Naive thymus-derived CD4-positive, alpha-beta T cell (primary cell): ENCODE measurements at regions not wholly inside any gene's neighbourhood (a gene's known extent, or its start where the extent isn't known, plus 50 kb on each side); places are given as distances from the start of the nearest gene placed in this dataset.
"Not testable (repeated sequence)": the region's sequence is repeated elsewhere in the genome, so short reads cannot be mapped to it uniquely, and the experiment has no call there.

Source experiments
- ATAC-seq: fragments of 150-1000 bp; cut with Tn5 transposase; 2 replicates; pipeline ENCODE4 v1.10.0; 2021; ENCODE audit warnings: mild to moderate bottlenecking, moderate library complexity
- CTCF ChIA-PET: fragments of 350-600 bp; sonication (Branson Sonifier 250); formaldehyde crosslinking; loops from one replicate; lab custom pipeline; 2021; ENCODE audit warnings: antibody characterized with exemption; lab: Charles Lee
- POLR2A ChIA-PET: fragments of 350-600 bp; sonication (Branson Sonifier 250); formaldehyde crosslinking; loops from one replicate; lab custom pipeline; 2021; ENCODE audit warnings: antibody characterized with exemption, inconsistent platforms; lab: Charles Lee
- DNase-seq, 9 donors: peaks; one replicate each; pipeline versions ENCODE4 v3.0.0 to v3.0.0-alpha.2; 2020 to 2022; ENCODE audit warnings: mixed read lengths in 1 of 9
- H3K27ac ChIP-seq: one replicate; pipeline ENCODE4 v1.7.0; 2013; ENCODE audit warnings: mild to moderate bottlenecking, low read depth, low read length, moderate library complexity
- H3K27me3 ChIP-seq, 2 donors: one replicate each; pipeline ENCODE4 v1.7.0; 2013; ENCODE audit warnings: low read length in 2 of 2, mild to moderate bottlenecking in 2 of 2, moderate library complexity in 2 of 2; ENCODE audit not compliant: control insufficient read depth in 2 of 2, insufficient read depth in 2 of 2
- H3K36me3 ChIP-seq, 3 experiments: 1 replicate in 2 of 3; 2 replicates in 1 of 3; pipeline ENCODE4 v1.7.0; 2013; ENCODE audit warnings: low read length in 3 of 3, mild to moderate bottlenecking in 3 of 3, moderate library complexity in 1 of 3; ENCODE audit not compliant: insufficient read depth in 3 of 3, control insufficient read depth in 2 of 3
- H3K4me1 ChIP-seq, 2 donors: one replicate each; pipeline ENCODE4 v1.7.0; 2013; ENCODE audit warnings: low read length in 2 of 2, mild to moderate bottlenecking in 2 of 2, moderate library complexity in 1 of 2; ENCODE audit not compliant: control insufficient read depth in 2 of 2, insufficient read depth in 2 of 2
- H3K4me3 ChIP-seq: 2 replicates; pipeline ENCODE4 v1.7.0; 2013; ENCODE audit warnings: mild to moderate bottlenecking, low read length
- H3K9me3 ChIP-seq, 3 experiments: 1 replicate in 2 of 3; 2 replicates in 1 of 3; pipeline ENCODE4 v1.7.0; 2013; ENCODE audit warnings: low read length in 3 of 3; ENCODE audit not compliant: control insufficient read depth in 2 of 3
- H3K27ac Mint-ChIP-seq, 9 donors: one replicate each; pipeline ENCODE4 v1.8.0; 2020 to 2022; ENCODE audit warnings: mixed read lengths in 9 of 9, mild to moderate bottlenecking in 8 of 9, moderate library complexity in 5 of 9, inconsistent platforms in 2 of 9
- H3K27me3 Mint-ChIP-seq, 5 donors: one replicate each; pipeline ENCODE4 v1.8.0; 2021 to 2022; ENCODE audit warnings: mixed read lengths in 5 of 5, mild to moderate bottlenecking in 1 of 5
- H3K36me3 Mint-ChIP-seq, 5 donors: one replicate each; pipeline ENCODE4 v1.8.0; 2020 to 2022; ENCODE audit warnings: mixed read lengths in 5 of 5, mild to moderate bottlenecking in 3 of 5, inconsistent platforms in 1 of 5
- H3K4me1 Mint-ChIP-seq, 7 donors: one replicate each; pipeline ENCODE4 v1.8.0; 2020 to 2022; ENCODE audit warnings: mixed read lengths in 7 of 7, mild to moderate bottlenecking in 3 of 7, inconsistent platforms in 1 of 7
- H3K4me3 Mint-ChIP-seq, 10 donors: one replicate each; pipeline ENCODE4 v1.8.0; 2020 to 2022; ENCODE audit warnings: mild to moderate bottlenecking in 10 of 10, mixed read lengths in 10 of 10, moderate library complexity in 6 of 10, inconsistent platforms in 2 of 10
- H3K9me3 Mint-ChIP-seq, 11 donors: one replicate each; pipeline ENCODE4 v1.8.0; 2020 to 2022; ENCODE audit warnings: mixed read lengths in 11 of 11, mild to moderate bottlenecking in 4 of 11, inconsistent platforms in 1 of 11, moderate library complexity in 1 of 11
- intact Hi-C, 2 donors: fragments of 100-400 bp; cut with micrococcal nuclease; formaldehyde crosslinking; loops; one replicate each; pipeline ENCODE4 v1.15.1; 2023

- H3K4me3 Mint-ChIP-seq: peak overlapping the region; percentile 4 to 89 (median 78)
- Histone ChIP-seq H3K9me3 (peaks cover 0 to 5% (median 0%) of the 10 kb centered on the region in 3 experiments), H3K27me3 (no peaks in the 10 kb centered on the region), H3K4me1 (peaks cover 12 to 27% of the 10 kb centered on the region in 2 donors), H3K27ac (peak overlapping the region; percentile 88), H3K4me3 (peak overlapping the region; percentile 14), H3K36me3 (no peaks in the 10 kb centered on the region)
- peaks cover 20 to 66% (median 47%) of the 10 kb centered on the region in 7 donors for H3K4me1 Mint-ChIP-seq
- ATAC-seq (peak; percentile 88), DNase-seq (peak in 7 of 9 donors; percentile 26 to 72 (median 57))
- ChIA-PET CTCF (interaction anchor here (1.1 to 1.4 kb wide), 2 partner anchors 10 to 121 kb away, joined by 3 to 7 read pairs; no protein-coding TSS in a partner anchor), POLR2A (interaction anchor here (0.6 to 2.7 kb wide), 4 partner anchors 11 to 248 kb away, joined by 3 to 30 read pairs (median 4); no protein-coding TSS in a partner anchor)
- H3K27ac Mint-ChIP-seq: peak overlapping the region in 8 of 9 donors; percentile 95 to 100 (median 98)
- peaks cover 0 to 36% (median 12%) of the 10 kb centered on the region in 11 donors for H3K9me3 Mint-ChIP-seq
- intact Hi-C loops: loop anchor here (1.0 to 2.0 kb wide), 13 partner anchors 7 to 354 kb away; partner anchors contain the start of gene TAB2 (in 1 of the 2)
- peaks cover 2 to 44% (median 15%) of the 10 kb centered on the region in 5 donors for H3K36me3 Mint-ChIP-seq
- no peaks in the 10 kb centered on the region for H3K27me3 Mint-ChIP-seq
Measured at GRCh38 chr6:149140910-149141290, 176.6 kb upstream of the TAB2 start.

DNA sequence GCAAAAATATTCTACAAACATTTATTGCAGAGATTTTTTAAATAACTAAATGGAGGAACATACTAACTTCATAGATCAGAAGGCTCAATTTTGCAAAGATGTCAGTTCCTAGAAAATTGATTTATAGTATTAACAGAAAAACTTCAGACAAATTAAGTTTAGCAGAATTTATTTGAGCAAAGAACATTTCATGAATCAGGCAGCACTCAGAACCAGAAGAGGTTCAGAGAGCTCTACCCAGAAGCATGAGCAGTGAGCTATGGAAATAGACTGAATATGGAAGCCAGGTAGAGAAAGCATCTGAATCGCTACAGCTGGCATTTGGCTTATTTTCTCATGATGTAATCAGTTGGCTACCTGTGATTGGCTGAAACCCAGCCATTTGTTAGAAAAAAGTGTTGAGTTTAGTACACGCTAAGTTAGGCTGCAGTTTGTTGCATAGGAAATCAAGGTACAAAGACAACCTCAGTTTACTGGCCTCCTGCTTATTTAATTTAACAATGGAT lies 174.5 kb upstream of the TAB2 start:
- DNase-seq (no peak), ATAC-seq (no peak)
- POLR2A ChIA-PET: interaction anchor here (0.9 to 1.0 kb wide), 2 partner anchors 45 to 90 kb away, joined by 3 read pairs; no protein-coding TSS in a partner anchor
- Histone ChIP-seq H3K9me3 (peaks cover 0 to 5% (median 0%) of the 10 kb centered on the region in 3 experiments), H3K4me3 (peak overlapping the region; percentile 25), H3K4me1 (peaks cover 26 to 41% of the 10 kb centered on the region in 2 donors), H3K27me3 (no peaks in the 10 kb centered on the region), H3K27ac (no peak overlapping the region), H3K36me3 (no peaks in the 10 kb centered on the region)
- H3K27me3 Mint-ChIP-seq: no peaks in the 10 kb centered on the region
- H3K4me1 Mint-ChIP-seq: peaks cover 36 to 75% (median 60%) of the 10 kb centered on the region in 7 donors
- H3K27ac Mint-ChIP-seq: peak overlapping the region in 4 of 9 donors; percentile 9 to 67 (median 48)
- H3K4me3 Mint-ChIP-seq: no peak overlapping the region
- CTCF ChIA-PET: no interaction called here
- H3K9me3 Mint-ChIP-seq: peaks cover 0 to 36% (median 16%) of the 10 kb centered on the region in 11 donors
- H3K36me3 Mint-ChIP-seq: peaks cover 5 to 52% (median 18%) of the 10 kb centered on the region in 5 donors
- intact Hi-C loops: no loop called here

DNA sequence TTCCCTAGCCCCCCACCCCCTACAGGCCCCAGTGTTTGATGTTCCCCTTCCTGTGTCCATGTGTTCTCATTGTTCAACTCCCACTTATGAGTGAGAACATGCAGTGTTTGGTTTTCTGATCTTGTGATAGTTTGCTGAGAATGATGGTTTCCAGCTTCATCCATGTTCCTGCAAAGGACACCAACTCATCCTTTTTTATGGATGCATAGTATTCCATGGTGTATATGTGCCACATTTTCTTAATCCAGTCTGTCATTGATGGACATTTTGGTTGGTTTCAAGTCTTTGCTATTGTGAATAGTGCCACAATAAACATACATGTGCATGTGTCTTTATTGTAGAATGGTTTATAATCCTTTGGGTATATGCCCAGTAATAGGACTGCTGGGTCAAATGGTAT lies 171.7 kb upstream of the TAB2 start:
- H3K36me3 ChIP-seq, H3K27me3 ChIP-seq, DNase-seq, POLR2A ChIA-PET, ATAC-seq, H3K27ac ChIP-seq, H3K4me3 ChIP-seq, H3K9me3 ChIP-seq, H3K27me3 Mint-ChIP-seq, CTCF ChIA-PET: not testable (repeated sequence)
- H3K4me1 ChIP-seq: peaks cover 29 to 33% of the 10 kb centered on the region in 2 donors
- Mint-ChIP-seq H3K4me1 (peaks cover 40 to 79% (median 56%) of the 10 kb centered on the region in 7 donors), H3K9me3 (peaks cover 6 to 38% (median 22%) of the 10 kb centered on the region in 11 donors), H3K36me3 (peaks cover 13 to 65% (median 25%) of the 10 kb centered on the region in 5 donors), H3K4me3 (peak overlapping the region in 2 of 10 donors; percentile 39 to 79), H3K27ac (peak overlapping the region in 6 of 9 donors; percentile 36 to 97 (median 88))
- intact Hi-C loops: loop anchor here in 1 of 2 donors (2.0 to 5.0 kb wide), 2 partner anchors 17 to 42 kb away; no protein-coding TSS in a partner anchor

- Mint-ChIP-seq H3K4me3 (peak overlapping the region in 7 of 10 donors; percentile 7 to 54 (median 19)), H3K36me3 (peaks cover 13 to 72% (median 20%) of the 10 kb centered on the region in 5 donors), H3K27me3 (no peaks in the 10 kb centered on the region), H3K27ac (peak overlapping the region in 7 of 9 donors; percentile 18 to 97 (median 87)), H3K4me1 (peaks cover 33 to 81% (median 48%) of the 10 kb centered on the region in 7 donors), H3K9me3 (peaks cover 6 to 30% (median 18%) of the 10 kb centered on the region in 11 donors)
- DNase-seq (no peak), ATAC-seq (no peak)
- ChIA-PET POLR2A (interaction anchor here (0.9 to 1.0 kb wide), 3 partner anchors 8 to 170 kb away, joined by 3 to 4 read pairs (median 3); partner anchors contain the start of gene TAB2), CTCF (interaction anchor here (0.6 kb wide), 1 partner anchor 75 kb away, joined by 3 read pairs; no protein-coding TSS in a partner anchor)
- peak overlapping the region; percentile 29 for H3K27ac ChIP-seq
- intact Hi-C loops: loop anchor here in 1 of 2 donors (2.0 to 5.0 kb wide), 2 partner anchors 18 to 40 kb away; no protein-coding TSS in a partner anchor
- peaks cover 0 to 5% (median 0%) of the 10 kb centered on the region in 3 experiments for H3K9me3 ChIP-seq
- no peaks in the 10 kb centered on the region for H3K27me3 ChIP-seq
- peaks cover 26 to 29% of the 10 kb centered on the region in 2 donors for H3K4me1 ChIP-seq
- H3K36me3 ChIP-seq: no peaks in the 10 kb centered on the region
- no peak overlapping the region for H3K4me3 ChIP-seq
Measured at GRCh38 chr6:149147195-149147594, 170.3 kb upstream of the TAB2 start.

GRCh38 chr6:149147938-149148718 lies 169.4 kb upstream of the TAB2 start:
- peak overlapping the region; percentile 80 to 97 (median 85) for H3K27ac Mint-ChIP-seq
- H3K27me3 Mint-ChIP-seq: no peaks in the 10 kb centered on the region
- peak overlapping the region; percentile 64 for H3K27ac ChIP-seq
- H3K9me3 ChIP-seq: peaks cover 0 to under 1% (median 0%) of the 10 kb centered on the region in 3 experiments
- H3K4me3 ChIP-seq: no peak overlapping the region
- no peaks in the 10 kb centered on the region for H3K27me3 ChIP-seq
- H3K4me1 Mint-ChIP-seq: peaks cover 35 to 88% (median 55%) of the 10 kb centered on the region in 7 donors
- ATAC-seq (peak; percentile 91), DNase-seq (peak in 7 of 9 donors; percentile 31 to 82 (median 56))
- CTCF ChIA-PET: interaction anchor here (0.6 kb wide), 1 partner anchor 75 kb away, joined by 3 read pairs; no protein-coding TSS in a partner anchor
- POLR2A ChIA-PET: interaction anchor here (0.5 to 1.2 kb wide), 8 partner anchors 8 to 346 kb away, joined by 3 to 7 read pairs (median 4); partner anchors contain the start of gene TAB2
- peaks cover 13 to 69% (median 17%) of the 10 kb centered on the region in 5 donors for H3K36me3 Mint-ChIP-seq
- no peaks in the 10 kb centered on the region for H3K36me3 ChIP-seq
- intact Hi-C loops: loop anchor here (1.0 to 5.0 kb wide), 6 partner anchors 8 to 85 kb away; no protein-coding TSS in a partner anchor
- H3K4me3 Mint-ChIP-seq: peak overlapping the region in 7 of 10 donors; percentile 7 to 69 (median 54)
- peaks cover 26 to 29% of the 10 kb centered on the region in 2 donors for H3K4me1 ChIP-seq
- peaks cover 5 to 27% (median 14%) of the 10 kb centered on the region in 11 donors for H3K9me3 Mint-ChIP-seq

- no peaks in the 10 kb centered on the region for H3K36me3 ChIP-seq
- POLR2A ChIA-PET: interaction anchor here (0.7 kb wide), 1 partner anchor 33 kb away, joined by 4 read pairs; no protein-coding TSS in a partner anchor
- no peak for DNase-seq
- no peak overlapping the region for H3K27ac ChIP-seq
- no peak for ATAC-seq
- Mint-ChIP-seq H3K4me3 (no peak overlapping the region), H3K27ac (peak overlapping the region in 6 of 9 donors; percentile 85 to 97 (median 88)), H3K27me3 (no peaks in the 10 kb centered on the region), H3K9me3 (peaks cover 4 to 28% (median 7%) of the 10 kb centered on the region in 11 donors), H3K4me1 (peaks cover 51 to 95% (median 62%) of the 10 kb centered on the region in 7 donors), H3K36me3 (peaks cover 10 to 71% (median 14%) of the 10 kb centered on the region in 5 donors)
- intact Hi-C loops: loop anchor here (2.0 to 5.0 kb wide), 4 partner anchors 38 to 83 kb away; no protein-coding TSS in a partner anchor
- H3K27me3 ChIP-seq: no peaks in the 10 kb centered on the region
- H3K4me1 ChIP-seq: peaks cover 36 to 44% of the 10 kb centered on the region in 2 donors
- H3K4me3 ChIP-seq: no peak overlapping the region
- CTCF ChIA-PET: no interaction called here
- H3K9me3 ChIP-seq: no peaks in the 10 kb centered on the region
Measured at GRCh38 chr6:149149653-149150052, 167.9 kb upstream of the TAB2 start.
